ENCODE measurements at regions not wholly inside any gene's neighbourhood (a gene's known extent, or its start where the extent isn't known, plus 50 kb on each side); places are given as distances from the start of the nearest gene placed in this dataset.
A peak's percentile ranks its signal among the peaks of the same experiment; 100 is the strongest.

- Histone ChIP-seq H3K9me3 (ENCODE audit: control insufficient read depth in 2 of 2, low read length in 2 of 2) (no peaks in the 10 kb centered on the region), H3K4me3 (ENCODE audit: low read depth, low read length) (no peak overlapping the region), H3K27me3 (ENCODE audit: control insufficient read depth, insufficient read depth, low read length) (no peaks in the 10 kb centered on the region), H3K36me3 (ENCODE audit: control insufficient read depth, insufficient read depth, low read length) (no peaks in the 10 kb centered on the region), H3K27ac (ENCODE audit: insufficient read depth, low read length, poor library complexity, severe bottlenecking) (no peak overlapping the region), H3K4me1 (ENCODE audit: control insufficient read depth, insufficient read depth, low read length, poor library complexity, severe bottlenecking) (no peaks in the 10 kb centered on the region)
- H3K27me3 Mint-ChIP-seq: no peaks in the 10 kb centered on the region
- no peaks in the 10 kb centered on the region for H3K4me1 Mint-ChIP-seq
- H3K4me3 Mint-ChIP-seq: no peak overlapping the region
- peak in 1 of 3 donors; percentile 2 for DNase-seq
- no peak overlapping the region for H3K27ac Mint-ChIP-seq
- ATAC-seq (ENCODE audit: low read depth in 2 of 2): no peak
- H3K9me3 Mint-ChIP-seq: peaks cover 0 to 8% (median 4%) of the 10 kb centered on the region in 7 donors
- H3K36me3 Mint-ChIP-seq: no peaks in the 10 kb centered on the region
These were observed 319.8 kb downstream of the RND3 start for GRCh38 chr2:150167711-150168110.

- H3K9me3 ChIP-seq (ENCODE audit: control insufficient read depth in 2 of 2, low read length in 2 of 2): no peaks in the 10 kb centered on the region
- Mint-ChIP-seq H3K27me3 (no peaks in the 10 kb centered on the region), H3K4me1 (no peaks in the 10 kb centered on the region), H3K27ac (no peak overlapping the region), H3K4me3 (no peak overlapping the region), H3K36me3 (no peaks in the 10 kb centered on the region), H3K9me3 (peaks cover 0 to 8% (median 2%) of the 10 kb centered on the region in 7 donors)
- DNase-seq (no peak), ATAC-seq (ENCODE audit: low read depth in 2 of 2) (no peak)
- no peak overlapping the region for H3K4me3 ChIP-seq (ENCODE audit: low read depth, low read length)
- no peaks in the 10 kb centered on the region for H3K27me3 ChIP-seq (ENCODE audit: control insufficient read depth, insufficient read depth, low read length)
- no peaks in the 10 kb centered on the region for H3K4me1 ChIP-seq (ENCODE audit: control insufficient read depth, insufficient read depth, low read length, poor library complexity, severe bottlenecking)
- H3K27ac ChIP-seq (ENCODE audit: insufficient read depth, low read length, poor library complexity, severe bottlenecking): no peak overlapping the region
- H3K36me3 ChIP-seq (ENCODE audit: control insufficient read depth, insufficient read depth, low read length): no peaks in the 10 kb centered on the region
These were observed 321.0 kb downstream of the RND3 start for GRCh38 chr2:150166313-150167051.

- no peaks in the 10 kb centered on the region for H3K4me1 Mint-ChIP-seq
- no peaks in the 10 kb centered on the region for H3K36me3 Mint-ChIP-seq
- H3K4me3 ChIP-seq (ENCODE audit: low read depth, low read length): no peak overlapping the region
- H3K9me3 Mint-ChIP-seq: peaks cover 0 to 8% (median 4%) of the 10 kb centered on the region in 7 donors
- no peaks in the 10 kb centered on the region for H3K4me1 ChIP-seq (ENCODE audit: control insufficient read depth, insufficient read depth, low read length, poor library complexity, severe bottlenecking)
- no peak for ATAC-seq (ENCODE audit: low read depth in 2 of 2)
- H3K27ac ChIP-seq (ENCODE audit: insufficient read depth, low read length, poor library complexity, severe bottlenecking): no peak overlapping the region
- H3K9me3 ChIP-seq (ENCODE audit: control insufficient read depth in 2 of 2, low read length in 2 of 2): no peaks in the 10 kb centered on the region
- H3K27ac Mint-ChIP-seq: no peak overlapping the region
- no peak overlapping the region for H3K4me3 Mint-ChIP-seq
- DNase-seq: no peak
- H3K27me3 Mint-ChIP-seq: no peaks in the 10 kb centered on the region
- H3K36me3 ChIP-seq (ENCODE audit: control insufficient read depth, insufficient read depth, low read length): no peaks in the 10 kb centered on the region
- no peaks in the 10 kb centered on the region for H3K27me3 ChIP-seq (ENCODE audit: control insufficient read depth, insufficient read depth, low read length)
These were observed 321.5 kb downstream of the RND3 start for GRCh38 chr2:150165988-150166312.

- Histone ChIP-seq H3K4me3 (ENCODE audit: low read depth, low read length) (no peak overlapping the region), H3K36me3 (ENCODE audit: control insufficient read depth, insufficient read depth, low read length) (no peaks in the 10 kb centered on the region), H3K27me3 (ENCODE audit: control insufficient read depth, insufficient read depth, low read length) (no peaks in the 10 kb centered on the region), H3K4me1 (ENCODE audit: control insufficient read depth, insufficient read depth, low read length, poor library complexity, severe bottlenecking) (no peaks in the 10 kb centered on the region), H3K9me3 (ENCODE audit: control insufficient read depth in 2 of 2, low read length in 2 of 2) (no peaks in the 10 kb centered on the region), H3K27ac (ENCODE audit: insufficient read depth, low read length, poor library complexity, severe bottlenecking) (no peak overlapping the region)
- H3K4me1 Mint-ChIP-seq: no peaks in the 10 kb centered on the region
- DNase-seq (no peak), ATAC-seq (ENCODE audit: low read depth in 2 of 2) (no peak)
- no peak overlapping the region for H3K4me3 Mint-ChIP-seq
- no peak overlapping the region for H3K27ac Mint-ChIP-seq
- peaks cover 0 to 8% (median 5%) of the 10 kb centered on the region in 7 donors for H3K9me3 Mint-ChIP-seq
- H3K27me3 Mint-ChIP-seq: no peaks in the 10 kb centered on the region
- H3K36me3 Mint-ChIP-seq: no peaks in the 10 kb centered on the region
These were observed 322.0 kb downstream of the RND3 start for GRCh38 chr2:150165442-150165841.

- H3K36me3 Mint-ChIP-seq: no peaks in the 10 kb centered on the region
- peak overlapping the region in 1 of 3 donors; percentile 52 for H3K27ac Mint-ChIP-seq
- H3K27me3 Mint-ChIP-seq: no peaks in the 10 kb centered on the region
These were observed 325.1 kb downstream of the RND3 start for GRCh38 chr2:150162241-150162942.

GRCh38 chr2:150160058-150160457 is 327.4 kb downstream of the RND3 start:
- no peaks in the 10 kb centered on the region for H3K36me3 ChIP-seq (ENCODE audit: control insufficient read depth, insufficient read depth, low read length)
- ATAC-seq (ENCODE audit: low read depth in 2 of 2) (no peak), DNase-seq (no peak)
- no peak overlapping the region for H3K27ac ChIP-seq (ENCODE audit: insufficient read depth, low read length, poor library complexity, severe bottlenecking)
- no peak overlapping the region for H3K4me3 ChIP-seq (ENCODE audit: low read depth, low read length)
- H3K9me3 ChIP-seq (ENCODE audit: control insufficient read depth in 2 of 2, low read length in 2 of 2): no peaks in the 10 kb centered on the region
- no peaks in the 10 kb centered on the region for H3K36me3 Mint-ChIP-seq
- H3K4me1 ChIP-seq (ENCODE audit: control insufficient read depth, insufficient read depth, low read length, poor library complexity, severe bottlenecking): no peaks in the 10 kb centered on the region
- H3K27me3 ChIP-seq (ENCODE audit: control insufficient read depth, insufficient read depth, low read length): no peaks in the 10 kb centered on the region
- no peak overlapping the region for H3K4me3 Mint-ChIP-seq
- H3K27ac Mint-ChIP-seq: no peak overlapping the region
- no peaks in the 10 kb centered on the region for H3K27me3 Mint-ChIP-seq
- H3K4me1 Mint-ChIP-seq: no peaks in the 10 kb centered on the region
- peaks cover 0 to 4% (median 0%) of the 10 kb centered on the region in 7 donors for H3K9me3 Mint-ChIP-seq

More at GRCh38 chr2:150162241-150162942, 325.1 kb downstream of the RND3 start:
- DNase-seq (no peak), ATAC-seq (ENCODE audit: low read depth in 2 of 2) (no peak)
- Mint-ChIP-seq H3K4me3 (no peak overlapping the region), H3K4me1 (no peaks in the 10 kb centered on the region), H3K9me3 (peaks cover 0 to 5% (median 0%) of the 10 kb centered on the region in 7 donors)
- Histone ChIP-seq H3K27ac (ENCODE audit: insufficient read depth, low read length, poor library complexity, severe bottlenecking) (no peak overlapping the region), H3K9me3 (ENCODE audit: control insufficient read depth in 2 of 2, low read length in 2 of 2) (no peaks in the 10 kb centered on the region), H3K4me1 (ENCODE audit: control insufficient read depth, insufficient read depth, low read length, poor library complexity, severe bottlenecking) (no peaks in the 10 kb centered on the region), H3K27me3 (ENCODE audit: control insufficient read depth, insufficient read depth, low read length) (no peaks in the 10 kb centered on the region), H3K4me3 (ENCODE audit: low read depth, low read length) (no peak overlapping the region), H3K36me3 (ENCODE audit: control insufficient read depth, insufficient read depth, low read length) (no peaks in the 10 kb centered on the region)

GRCh38 chr2:150159300-150159699 is 328.2 kb downstream of the RND3 start:
- Mint-ChIP-seq H3K27ac (no peak overlapping the region), H3K36me3 (no peaks in the 10 kb centered on the region), H3K27me3 (no peaks in the 10 kb centered on the region), H3K4me3 (no peak overlapping the region), H3K4me1 (no peaks in the 10 kb centered on the region), H3K9me3 (peaks cover 0 to 4% (median 0%) of the 10 kb centered on the region in 7 donors)
- DNase-seq (no peak), ATAC-seq (ENCODE audit: low read depth in 2 of 2) (no peak)
- no peaks in the 10 kb centered on the region for H3K9me3 ChIP-seq (ENCODE audit: control insufficient read depth in 2 of 2, low read length in 2 of 2)
- no peak overlapping the region for H3K27ac ChIP-seq (ENCODE audit: insufficient read depth, low read length, poor library complexity, severe bottlenecking)
- no peak overlapping the region for H3K4me3 ChIP-seq (ENCODE audit: low read depth, low read length)
- H3K36me3 ChIP-seq (ENCODE audit: control insufficient read depth, insufficient read depth, low read length): no peaks in the 10 kb centered on the region
- H3K4me1 ChIP-seq (ENCODE audit: control insufficient read depth, insufficient read depth, low read length, poor library complexity, severe bottlenecking): no peaks in the 10 kb centered on the region
- H3K27me3 ChIP-seq (ENCODE audit: control insufficient read depth, insufficient read depth, low read length): no peaks in the 10 kb centered on the region

- no peak for DNase-seq
- Mint-ChIP-seq H3K9me3 (peaks cover 0 to 4% (median 0%) of the 10 kb centered on the region in 7 donors), H3K4me1 (no peaks in the 10 kb centered on the region), H3K27me3 (no peaks in the 10 kb centered on the region), H3K27ac (no peak overlapping the region), H3K36me3 (no peaks in the 10 kb centered on the region), H3K4me3 (no peak overlapping the region)
- no peaks in the 10 kb centered on the region for H3K36me3 ChIP-seq (ENCODE audit: control insufficient read depth, insufficient read depth, low read length)
- H3K4me1 ChIP-seq (ENCODE audit: control insufficient read depth, insufficient read depth, low read length, poor library complexity, severe bottlenecking): no peaks in the 10 kb centered on the region
- no peaks in the 10 kb centered on the region for H3K27me3 ChIP-seq (ENCODE audit: control insufficient read depth, insufficient read depth, low read length)
- no peak overlapping the region for H3K27ac ChIP-seq (ENCODE audit: insufficient read depth, low read length, poor library complexity, severe bottlenecking)
- H3K4me3 ChIP-seq (ENCODE audit: low read depth, low read length): no peak overlapping the region
- no peaks in the 10 kb centered on the region for H3K9me3 ChIP-seq (ENCODE audit: control insufficient read depth in 2 of 2, low read length in 2 of 2)
- ATAC-seq (ENCODE audit: low read depth in 2 of 2): no peak
These were observed 330.6 kb downstream of the RND3 start for GRCh38 chr2:150156876-150157275.
